ENCODE measurements at regions not wholly inside any gene's neighbourhood (a gene's known extent, or its start where the extent isn't known, plus 50 kb on each side); places are given as distances from the start of the nearest gene placed in this dataset.
"Not testable (repeated sequence)": the region's sequence is repeated elsewhere in the genome, so short reads cannot be mapped to it uniquely, and the experiment has no call there.

DNA sequence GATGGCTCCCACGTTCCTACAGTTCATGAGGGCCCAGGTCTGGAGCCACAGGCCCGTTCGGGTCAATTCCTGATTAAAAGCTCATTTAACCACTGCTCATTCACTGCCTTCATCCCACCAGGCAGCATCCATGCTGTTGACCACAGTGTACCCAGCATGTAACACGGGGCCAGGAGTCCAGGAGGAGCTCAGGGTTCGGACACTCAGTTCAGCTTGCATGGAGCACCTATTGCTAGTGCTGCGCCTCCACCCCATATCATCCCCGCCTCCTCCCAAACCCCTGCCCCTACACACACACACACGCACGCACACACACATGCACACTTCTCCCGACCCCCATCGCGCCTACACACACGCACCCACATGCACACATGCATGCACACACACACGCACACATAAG is 72.9 kb upstream of the SNTG2 start:
- no peak for DNase-seq (ENCODE audit: low spot score)

DNA sequence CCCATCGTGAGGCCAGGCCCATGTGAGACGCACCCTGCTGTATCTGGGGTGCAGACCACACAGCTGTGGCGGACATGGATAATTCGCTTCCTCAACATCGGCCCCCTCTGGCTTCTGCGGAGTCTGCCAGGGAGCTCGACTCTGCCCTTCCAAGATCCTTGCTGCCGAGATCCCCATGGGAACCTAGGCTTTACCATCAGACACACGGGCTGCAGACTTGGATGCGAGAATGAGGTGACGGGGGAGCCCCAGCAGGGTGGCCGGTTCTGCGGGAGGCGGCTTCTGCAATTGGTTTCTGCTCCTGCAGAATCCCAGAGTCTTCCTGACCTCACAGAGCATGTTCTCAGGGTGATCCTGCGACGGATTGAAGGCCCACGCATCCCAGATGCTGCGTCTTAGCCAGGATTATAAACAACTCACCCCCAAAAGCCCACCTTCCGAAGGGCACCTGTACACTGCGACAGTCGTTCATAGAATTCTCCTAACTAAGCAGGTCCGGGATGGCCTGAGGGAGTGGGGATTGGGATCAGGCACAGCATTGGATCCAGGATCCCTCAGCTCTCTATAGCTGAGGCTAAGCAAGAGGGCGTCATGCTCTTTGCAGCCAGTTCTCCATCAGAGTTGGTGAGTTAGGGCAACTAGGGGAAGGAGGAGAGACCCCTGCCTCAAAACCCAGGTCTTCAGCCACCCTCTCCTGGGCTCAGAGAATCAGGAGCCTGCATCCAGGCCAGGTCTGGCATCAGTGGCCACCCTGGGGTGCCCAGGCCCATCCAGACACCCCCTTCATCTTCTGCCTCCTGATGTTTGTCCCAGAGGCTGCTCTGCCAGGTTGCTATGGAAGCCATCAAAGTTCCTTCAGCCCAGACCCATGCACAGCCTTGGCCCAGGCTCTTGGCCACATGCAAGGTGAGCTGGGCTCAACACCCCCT is 74.7 kb upstream of the SNTG2 start:
- no peak for DNase-seq (ENCODE audit: low spot score)

DNA sequence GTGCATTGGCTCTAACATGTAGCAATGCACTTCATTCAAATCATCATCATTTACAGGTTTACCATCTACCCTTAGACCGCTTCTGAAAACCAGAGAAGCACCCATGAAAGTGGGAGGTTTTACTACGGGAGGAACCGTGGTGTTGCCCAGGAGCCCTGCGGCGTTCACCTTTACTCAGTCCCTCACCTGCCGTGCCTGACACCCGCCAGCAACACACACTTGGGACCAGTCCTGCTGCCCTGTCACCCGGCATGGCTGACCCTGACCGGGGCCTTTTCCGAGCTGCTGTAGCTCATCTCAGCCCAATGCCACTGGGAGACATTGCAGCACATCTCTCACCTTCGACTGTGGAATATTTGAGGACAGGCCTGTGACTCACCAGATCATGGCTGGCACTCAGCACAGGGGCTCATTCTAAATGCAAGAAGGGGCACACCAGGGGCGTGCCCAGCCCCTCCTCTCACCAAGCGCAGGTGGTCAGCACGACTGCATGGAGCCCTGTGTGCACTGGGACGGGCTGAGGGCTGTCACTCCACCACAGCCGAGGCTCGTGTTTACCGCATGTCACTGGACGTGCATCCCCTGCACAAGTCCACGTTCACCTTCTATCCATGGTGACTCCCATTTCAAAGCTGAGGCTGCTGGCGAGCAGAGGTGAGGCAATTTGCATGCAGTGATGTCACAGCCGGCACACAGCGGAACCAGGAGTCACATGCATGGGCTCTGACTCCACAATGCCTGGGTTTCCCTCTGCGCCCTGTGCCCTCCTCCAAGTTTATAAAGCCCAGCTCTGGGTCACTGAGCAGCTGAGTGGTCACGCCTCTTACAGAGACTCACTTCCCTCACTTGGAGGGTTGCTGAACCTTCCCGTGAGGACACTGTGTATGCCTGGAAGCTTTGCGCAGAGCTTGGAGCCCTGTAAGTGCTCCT is 76.7 kb upstream of the SNTG2 start:
- no peak for DNase-seq (ENCODE audit: low spot score)

DNA sequence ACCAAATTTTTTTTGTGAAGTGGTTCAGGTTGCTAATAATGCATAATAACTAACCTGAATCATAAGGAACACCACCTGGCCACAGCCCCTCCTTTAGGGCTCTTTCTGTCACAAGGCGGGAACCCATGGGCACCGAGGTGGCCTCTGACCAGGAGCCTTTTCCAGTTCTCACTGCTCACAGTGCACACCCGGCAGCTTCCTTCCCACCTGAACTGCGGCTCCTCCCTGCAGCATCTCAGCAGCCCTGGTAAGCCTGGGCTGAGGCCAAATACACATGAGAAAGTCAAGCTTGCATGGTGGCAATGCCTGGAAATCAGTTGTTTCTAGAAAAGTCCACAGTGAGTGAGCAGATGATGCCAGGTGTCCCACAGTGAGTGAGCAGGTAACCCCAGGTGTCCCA is 77.6 kb upstream of the SNTG2 start:
- DNase-seq (ENCODE audit: low spot score) = no peak

DNA sequence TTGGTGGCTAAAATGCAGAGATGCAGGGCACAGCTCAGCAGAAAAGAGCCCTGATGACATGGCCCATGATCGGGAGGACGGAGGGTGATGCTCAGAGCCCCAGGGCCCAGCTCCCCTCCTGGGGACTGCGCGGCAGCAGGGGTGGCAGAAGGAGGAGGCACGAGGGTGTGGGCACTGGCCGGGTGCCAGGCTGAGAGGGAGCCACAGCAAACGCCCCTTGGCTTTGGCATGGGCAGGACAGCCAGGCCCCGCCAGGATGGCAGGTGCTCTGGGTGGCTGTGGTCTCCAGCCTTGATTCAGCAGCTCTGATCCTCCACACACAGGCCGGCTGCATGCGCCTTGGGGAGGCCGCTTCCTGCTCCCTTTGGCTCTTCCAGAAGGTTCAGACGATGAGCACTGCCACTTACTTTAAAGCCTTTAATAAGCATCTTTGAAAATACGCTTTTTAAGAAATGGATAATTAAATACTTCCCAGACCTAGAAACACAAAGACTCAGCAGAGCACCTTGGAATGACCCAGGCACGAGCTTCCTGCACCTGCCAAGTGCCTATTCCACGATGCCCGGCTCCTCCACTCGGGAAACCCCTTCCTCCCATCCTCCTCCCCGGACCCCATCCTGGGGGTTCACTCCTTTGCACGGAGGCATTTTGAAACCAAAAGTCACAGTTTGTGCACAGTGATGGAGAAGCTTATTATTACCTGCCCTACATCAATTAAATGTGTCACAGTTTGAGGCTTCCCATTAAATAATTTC is 78.5 kb upstream of the SNTG2 start:
- no peak for DNase-seq (ENCODE audit: low spot score)

DNA sequence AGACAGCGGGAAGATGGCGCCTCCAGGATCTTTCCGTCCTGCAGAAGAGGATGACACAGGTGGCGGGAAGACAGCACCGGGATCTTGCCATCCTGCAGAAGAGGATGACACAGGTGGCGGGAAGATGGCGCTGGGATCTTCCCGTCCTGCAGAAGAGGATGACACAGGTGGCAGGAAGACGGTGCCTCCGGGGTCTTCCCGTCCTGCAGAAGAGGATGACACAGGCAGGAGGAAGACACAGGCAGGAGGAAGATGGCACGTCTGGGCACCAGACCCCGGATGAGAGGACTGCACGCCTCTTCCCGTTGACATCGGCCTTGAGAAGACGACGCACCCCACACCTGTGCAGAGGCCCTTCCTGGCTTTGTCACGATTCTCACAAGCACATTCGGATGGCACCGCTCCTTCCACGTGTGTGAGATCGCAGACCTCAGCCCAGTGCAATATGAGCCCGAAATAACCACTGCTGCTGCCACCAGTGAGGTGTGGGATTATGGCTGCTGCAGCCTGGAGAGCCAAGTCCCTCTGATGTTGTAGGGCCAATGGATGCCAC is 79.4 kb upstream of the SNTG2 start:
- DNase-seq (ENCODE audit: low spot score) = no peak

DNA sequence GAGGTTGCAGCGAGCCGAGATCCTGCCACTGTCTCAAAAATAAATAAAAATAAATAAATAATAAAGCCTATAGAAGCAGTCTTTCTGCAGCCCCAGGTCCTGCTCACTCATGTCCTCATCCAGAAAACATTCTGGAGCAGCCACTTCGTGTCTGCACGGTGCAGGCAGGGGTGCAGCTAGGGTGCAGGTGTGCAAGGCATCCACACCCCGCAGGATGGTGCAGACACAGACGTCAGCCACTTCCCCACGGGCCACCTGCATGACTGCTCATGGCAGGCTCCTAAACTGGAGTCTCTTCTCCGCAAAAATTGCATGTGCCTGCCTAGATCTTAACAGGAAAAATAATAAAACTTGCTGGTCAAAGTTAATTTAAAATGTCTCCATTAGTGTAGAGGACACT is 80.2 kb upstream of the SNTG2 start:
- DNase-seq (ENCODE audit: low spot score) = no peak

DNA sequence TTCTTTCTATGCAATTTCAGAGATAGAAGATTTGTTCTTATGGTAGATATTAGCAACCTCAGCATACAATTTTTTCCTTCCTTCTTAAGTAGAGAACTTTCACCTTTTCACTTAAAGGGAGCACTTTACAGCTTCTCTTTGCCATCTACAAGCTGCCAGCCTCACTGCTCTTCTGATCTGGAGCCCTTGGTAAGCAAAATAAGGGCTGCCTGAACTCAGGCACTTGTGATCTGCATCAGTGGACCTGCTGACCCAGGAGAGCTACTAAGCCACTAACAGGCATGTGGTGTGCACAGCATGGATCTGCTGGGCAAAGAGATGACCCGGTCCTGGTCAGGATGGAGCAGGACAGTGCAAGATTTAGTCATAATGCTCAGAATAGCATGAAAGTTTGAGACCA is 80.8 kb upstream of the SNTG2 start:
- DNase-seq (ENCODE audit: low spot score) = no peak

DNA sequence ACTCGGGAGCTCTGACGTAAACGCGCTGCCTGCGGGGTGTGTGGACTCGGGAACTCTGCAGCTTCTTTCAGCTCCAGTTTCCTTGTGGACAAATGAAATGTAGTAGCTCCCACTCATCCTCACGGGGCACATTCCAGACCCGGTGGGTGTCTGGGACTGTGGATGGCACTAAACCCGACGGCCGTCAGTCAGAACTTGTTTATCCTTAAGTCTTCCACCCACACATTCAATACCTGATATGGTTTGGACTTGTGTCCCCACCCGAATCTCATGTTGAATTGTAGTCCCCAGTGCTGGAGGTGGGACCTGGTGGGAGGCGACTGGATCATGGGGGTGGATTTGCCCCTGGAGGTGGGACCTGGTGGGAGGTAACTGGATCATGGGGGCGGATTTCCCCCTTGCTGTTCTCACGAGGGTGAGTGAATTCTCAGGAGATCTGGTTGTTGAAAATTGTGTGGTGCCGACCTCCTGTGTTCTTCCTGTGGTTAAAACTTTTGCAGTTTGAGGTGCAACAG is 81.2 kb upstream of the SNTG2 start:
- DNase-seq (ENCODE audit: low spot score) = no peak

DNA sequence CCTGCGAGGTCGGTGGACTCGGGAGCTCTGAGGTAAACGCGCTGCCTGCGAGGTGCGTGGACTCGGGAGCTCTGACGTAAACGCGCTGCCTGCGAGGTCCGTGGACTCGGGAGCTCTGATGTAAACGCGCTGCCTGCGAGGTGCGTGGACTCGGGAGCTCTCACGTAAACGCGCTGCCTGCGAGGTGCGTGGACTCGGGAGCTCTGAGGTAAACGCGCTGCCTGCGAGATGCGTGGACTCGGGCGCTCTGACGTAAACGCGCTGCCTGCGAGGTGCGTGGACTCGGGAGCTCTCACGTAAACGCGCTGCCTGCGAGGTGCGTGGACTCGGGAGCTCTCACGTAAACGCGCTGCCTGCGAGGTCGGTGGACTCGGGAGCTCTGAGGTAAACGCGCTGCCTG is 81.8 kb upstream of the SNTG2 start:
- DNase-seq (ENCODE audit: low spot score) = not testable (repeated sequence)

DNA sequence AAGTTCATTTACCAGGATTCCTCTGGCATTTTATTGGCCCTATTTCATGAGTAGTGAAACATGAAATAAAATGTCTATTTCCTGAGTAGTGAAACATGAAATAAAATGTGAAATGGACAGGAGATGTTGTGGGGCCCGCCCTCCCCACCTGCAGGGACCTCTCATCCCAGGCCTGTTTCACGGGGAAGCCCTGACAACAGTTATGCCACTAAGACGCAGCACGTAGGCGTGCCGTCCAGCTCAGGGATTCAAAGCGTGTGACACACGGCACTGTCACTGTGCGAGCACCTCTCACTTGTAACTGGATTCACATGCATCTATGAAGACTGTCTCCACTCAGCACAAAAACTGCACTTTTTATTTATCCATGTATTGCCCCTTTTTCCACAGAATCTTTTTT is 83.4 kb upstream of the SNTG2 start:
- DNase-seq (ENCODE audit: low spot score) = no peak

DNA sequence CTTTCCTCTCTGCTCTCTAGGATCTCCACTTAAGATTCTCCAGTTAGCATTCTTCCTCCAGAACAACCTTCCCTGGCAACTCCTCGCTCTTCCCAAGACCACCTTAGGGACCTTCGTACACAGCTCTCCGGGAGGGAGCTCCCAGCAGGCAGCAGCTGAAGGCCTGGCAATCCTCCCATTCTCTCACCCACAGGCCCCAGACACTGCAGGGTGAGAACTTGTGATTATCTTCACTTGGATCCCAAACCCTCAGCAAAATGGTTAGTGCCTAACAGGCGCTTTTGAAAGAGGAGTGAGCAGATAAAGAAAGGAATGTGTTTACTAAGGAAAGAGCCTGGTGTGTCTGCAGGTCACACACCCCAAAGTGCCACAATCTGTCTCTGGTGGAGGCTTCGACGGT is 83.8 kb upstream of the SNTG2 start:
- no peak for DNase-seq (ENCODE audit: low spot score)

DNA sequence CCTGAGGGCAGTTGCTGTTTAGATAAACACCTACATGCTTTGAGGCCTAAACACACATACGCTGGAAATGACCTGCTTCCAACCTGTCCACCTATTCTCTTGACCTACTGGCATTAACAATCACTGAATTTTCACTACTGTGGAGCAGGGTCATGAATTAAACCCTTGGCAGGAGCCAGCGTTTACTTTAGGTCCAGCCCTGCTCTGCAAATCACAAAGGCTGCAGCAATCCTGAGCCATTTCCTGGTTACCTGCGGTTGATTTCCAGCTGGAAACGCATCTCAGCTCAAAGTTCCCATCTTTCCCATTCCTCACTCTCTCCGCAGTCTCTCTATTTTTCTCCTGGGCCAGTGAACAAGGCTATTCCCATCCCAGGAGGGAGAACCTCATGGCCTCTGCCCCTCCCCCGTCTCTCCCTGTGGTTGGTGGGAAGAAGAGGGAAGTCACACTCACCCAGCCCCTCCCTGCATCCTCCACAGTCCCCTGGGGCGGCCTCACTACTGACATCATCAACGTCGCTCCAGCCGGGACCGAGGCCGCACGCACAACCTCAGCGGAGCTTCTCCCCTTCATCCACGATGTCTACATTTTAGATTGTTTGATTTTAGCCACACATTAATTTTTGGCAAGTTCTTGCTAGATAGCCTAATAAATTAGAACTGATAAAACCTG is 84.5 kb upstream of the SNTG2 start:
- DNase-seq (ENCODE audit: low spot score) = no peak

DNA sequence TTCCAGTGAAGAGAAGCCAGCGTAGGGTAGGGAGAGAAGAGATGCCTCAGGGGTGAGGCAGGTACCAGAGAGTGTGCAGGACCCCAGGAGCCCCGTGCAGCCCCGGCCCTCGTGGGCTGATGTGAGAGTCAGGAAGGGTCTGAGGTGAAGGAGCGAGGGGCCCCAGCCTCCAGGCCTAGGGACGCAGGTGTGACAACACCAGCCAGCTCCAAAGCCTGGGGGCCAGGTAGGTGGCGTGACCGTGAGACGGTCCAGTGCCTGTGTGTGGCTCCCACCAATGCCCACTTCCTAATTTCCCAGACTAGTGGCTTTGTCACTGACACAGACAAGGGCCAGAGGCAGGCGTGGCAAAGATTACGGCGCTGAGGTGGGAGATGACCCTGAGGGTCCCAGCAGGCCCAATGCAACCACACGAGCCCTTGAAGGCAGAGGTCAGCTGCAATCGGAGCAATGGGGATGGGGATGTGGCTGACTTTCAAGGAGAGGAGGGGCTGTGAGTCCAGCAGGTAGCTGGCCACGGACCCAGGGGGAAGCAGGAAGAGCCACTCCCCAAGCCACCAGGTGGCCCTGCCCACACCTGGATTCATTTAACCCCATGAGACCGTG is 86.0 kb upstream of the SNTG2 start:
- no peak for DNase-seq (ENCODE audit: low spot score)

DNA sequence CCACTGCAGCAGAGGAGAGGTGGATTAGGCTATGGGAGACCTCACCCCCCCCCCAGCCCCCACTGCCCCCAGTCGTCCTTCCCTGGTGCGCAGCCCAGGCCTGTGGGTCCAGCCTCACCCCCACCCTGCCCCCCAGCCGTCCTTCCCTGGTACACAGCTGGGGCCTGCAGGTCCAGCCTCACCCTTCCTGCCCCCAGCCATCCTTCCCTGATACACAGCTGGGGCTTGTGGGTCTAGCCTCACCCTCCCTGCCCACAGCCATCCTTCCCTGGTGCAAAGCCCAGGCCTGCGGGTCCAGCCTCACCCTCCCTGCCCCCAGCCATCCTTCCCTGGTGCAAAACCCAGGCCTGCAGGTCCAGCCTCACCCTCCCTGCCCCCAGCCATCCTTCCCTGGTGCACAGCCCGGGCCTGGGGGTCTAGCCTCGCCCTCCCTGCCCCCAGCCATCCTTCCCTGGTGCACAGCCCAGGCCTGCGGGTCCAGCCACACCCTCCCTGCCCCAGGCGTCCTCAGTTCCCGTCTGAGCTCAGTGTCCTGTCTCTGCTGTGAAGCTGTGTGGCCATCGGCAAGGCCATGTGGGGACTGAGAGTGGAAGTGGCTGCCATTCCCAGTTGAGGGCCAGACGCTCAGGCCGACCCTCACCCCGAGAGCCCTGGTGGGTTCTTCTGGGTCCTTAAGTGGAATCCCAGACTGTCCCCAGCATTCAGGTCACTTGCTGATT is 86.8 kb upstream of the SNTG2 start:
- DNase-seq (ENCODE audit: low spot score) = no peak

DNA sequence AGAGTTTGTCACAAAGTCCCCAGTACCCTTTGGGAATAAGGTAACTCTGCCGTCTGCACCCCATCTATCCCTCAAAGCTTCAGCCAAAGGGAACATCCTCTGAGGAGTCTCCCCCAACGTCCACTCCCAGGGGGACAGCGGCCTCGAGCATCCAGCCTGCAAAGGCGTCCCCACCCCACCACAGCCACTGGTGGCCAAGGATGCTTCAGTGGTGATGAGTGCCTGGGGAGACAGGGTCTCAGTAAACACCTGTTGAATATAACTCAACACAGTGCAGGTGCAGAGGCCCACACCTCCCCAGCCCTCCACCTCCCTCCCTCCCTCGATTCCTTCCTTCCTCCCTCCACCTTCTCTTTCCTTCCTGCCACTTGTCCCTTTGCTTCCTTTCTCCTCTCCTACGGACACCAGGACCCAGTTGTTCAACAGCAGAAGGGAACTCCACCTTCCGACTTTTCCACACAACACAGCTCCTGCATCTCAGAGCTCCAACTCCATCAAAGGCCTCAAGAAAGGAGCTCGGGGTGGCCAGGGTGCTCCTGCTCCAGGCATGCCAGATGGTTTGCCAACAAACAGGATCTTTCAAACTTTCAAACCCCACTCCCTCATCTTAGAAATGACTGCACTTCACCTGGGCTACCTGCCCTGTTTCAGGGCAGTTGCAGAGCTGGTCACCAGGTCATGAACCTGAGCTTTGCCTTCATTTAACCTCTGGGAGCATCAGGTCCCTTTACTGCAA is 87.8 kb upstream of the SNTG2 start:
- no peak for DNase-seq (ENCODE audit: low spot score)

DNA sequence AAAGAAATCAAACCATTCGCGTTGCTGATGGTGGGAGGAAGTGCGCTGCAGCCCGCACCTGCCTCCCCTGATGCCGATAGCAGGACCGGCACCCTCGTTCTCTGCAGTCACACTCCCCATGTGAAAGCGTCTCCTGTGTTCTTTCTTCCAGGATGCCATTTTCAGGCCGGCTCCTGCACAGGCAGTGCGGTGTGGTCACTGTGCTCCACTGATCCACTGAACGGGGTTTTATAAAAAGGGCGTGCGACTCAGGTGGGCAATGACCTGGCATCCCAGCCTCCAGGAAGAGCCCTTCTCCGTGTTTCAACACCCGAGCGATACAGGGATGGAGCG is 88.3 kb upstream of the SNTG2 start:
- no peak for DNase-seq (ENCODE audit: low spot score)

DNA sequence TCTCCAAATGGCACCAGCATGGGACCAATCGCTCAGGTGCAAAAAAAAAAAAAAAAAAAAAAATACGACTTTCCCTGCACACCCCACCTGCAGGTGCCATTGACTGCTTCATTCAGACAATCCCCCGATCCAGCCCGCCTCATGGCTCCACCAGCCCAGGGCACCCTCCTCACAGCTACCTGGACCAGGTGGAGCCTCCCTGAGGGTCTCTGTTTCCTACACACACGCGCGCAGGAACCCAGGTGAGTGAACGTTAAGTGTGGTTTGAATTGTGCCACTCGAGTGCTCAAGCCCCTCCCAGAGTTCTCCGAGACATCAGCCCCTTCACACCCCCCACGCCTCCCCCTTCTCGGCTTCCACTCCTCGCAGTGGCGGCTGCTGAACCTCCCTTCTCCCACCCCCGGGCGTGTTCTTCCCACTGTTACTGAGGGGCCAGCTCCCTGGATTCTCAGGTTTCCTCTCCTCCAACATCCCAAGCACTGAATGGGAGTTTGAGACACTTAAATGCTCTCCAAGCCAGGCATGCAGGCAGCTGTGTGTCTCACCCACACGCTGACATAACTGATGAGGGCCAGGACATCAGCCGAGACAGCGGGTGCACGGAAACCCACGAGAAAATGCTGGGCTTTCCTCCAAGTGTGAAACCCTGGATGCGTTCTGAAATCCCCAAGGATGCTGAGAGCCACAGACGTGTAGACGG is 88.8 kb upstream of the SNTG2 start:
- DNase-seq (ENCODE audit: low spot score) = no peak

DNA sequence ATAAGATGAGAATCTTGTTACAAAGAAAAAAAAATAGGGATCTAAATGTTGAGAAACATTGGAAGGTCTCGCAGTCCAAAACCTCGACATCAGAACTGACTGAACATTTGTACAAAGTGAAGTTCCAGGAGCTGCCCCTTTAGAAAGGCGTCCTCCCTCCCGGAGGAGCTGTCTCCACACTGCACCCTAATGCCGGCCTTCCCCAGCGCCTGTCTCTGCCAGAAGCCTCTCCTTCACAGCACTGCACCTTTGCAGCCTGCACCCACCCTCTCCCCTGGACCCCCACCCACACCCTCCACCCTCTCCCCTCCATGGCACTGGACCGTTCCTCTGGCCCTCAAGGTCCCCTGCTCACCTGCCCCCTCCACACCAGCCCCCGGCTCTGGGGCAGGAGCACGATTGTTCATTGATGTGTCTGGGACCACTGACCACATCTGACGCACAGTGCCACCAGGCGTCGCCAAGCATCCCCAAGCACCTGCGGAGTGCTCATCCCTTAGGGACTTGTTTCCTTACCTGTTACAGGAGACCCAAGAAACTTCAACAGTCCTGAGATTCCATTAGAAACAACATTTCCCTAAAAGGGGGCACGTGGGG is 90.3 kb upstream of the SNTG2 start:
- DNase-seq (ENCODE audit: low spot score) = no peak
